ENCODE measurements at regions not wholly inside any gene's neighbourhood (a gene's known extent, or its start where the extent isn't known, plus 50 kb on each side); places are given as distances from the start of the nearest gene placed in this dataset.

- Histone ChIP-seq H3K27me3 (ENCODE audit: control insufficient read depth, insufficient read depth, low read length) (no peaks in the 10 kb centered on the region), H3K4me3 (ENCODE audit: low read depth, low read length) (no peak overlapping the region), H3K36me3 (ENCODE audit: control insufficient read depth, insufficient read depth, low read length) (no peaks in the 10 kb centered on the region)
- no peak for DNase-seq (ENCODE audit: low read depth)
- no peak for TF ChIP-seq CTCF (IDR thresholded peaks at IDR 0.05; ENCODE audit: insufficient read depth, low read length, severe bottlenecking)
- no peak for FAIRE-seq
Measured at GRCh38 chr2:64303250-64303649, 150.7 kb upstream of the LGALSL start.

- DNase-seq (ENCODE audit: low read depth) (no peak), FAIRE-seq (no peak)
Measured at GRCh38 chr2:64307421-64307820, 146.5 kb upstream of the LGALSL start.

GRCh38 chr2:64311191-64311910, 142.6 kb upstream of the LGALSL start:
- FAIRE-seq (no peak), DNase-seq (ENCODE audit: low read depth) (peak; percentile 67)
- Histone ChIP-seq H3K27me3 (ENCODE audit: control insufficient read depth, insufficient read depth, low read length) (no peaks in the 10 kb centered on the region), H3K4me3 (ENCODE audit: low read depth, low read length) (no peak overlapping the region), H3K36me3 (ENCODE audit: control insufficient read depth, insufficient read depth, low read length) (no peaks in the 10 kb centered on the region)
- TF ChIP-seq CTCF (IDR thresholded peaks at IDR 0.05; ENCODE audit: insufficient read depth, low read length, severe bottlenecking), result no peak

More at GRCh38 chr2:64307421-64307820, 146.5 kb upstream of the LGALSL start:
- Histone ChIP-seq H3K4me3 (ENCODE audit: low read depth, low read length) (no peak overlapping the region), H3K27me3 (ENCODE audit: control insufficient read depth, insufficient read depth, low read length) (no peaks in the 10 kb centered on the region), H3K36me3 (ENCODE audit: control insufficient read depth, insufficient read depth, low read length) (no peaks in the 10 kb centered on the region)
- no peak for TF ChIP-seq CTCF (IDR thresholded peaks at IDR 0.05; ENCODE audit: insufficient read depth, low read length, severe bottlenecking)

- H3K27me3 ChIP-seq (ENCODE audit: control insufficient read depth, insufficient read depth, low read length), result no peaks in the 10 kb centered on the region
- FAIRE-seq, result peak; percentile 84
- no peak overlapping the region for H3K4me3 ChIP-seq (ENCODE audit: low read depth, low read length)
- H3K36me3 ChIP-seq (ENCODE audit: control insufficient read depth, insufficient read depth, low read length), result no peaks in the 10 kb centered on the region
- peak; percentile 98 for DNase-seq (ENCODE audit: low read depth)
- TF ChIP-seq CTCF (IDR thresholded peaks at IDR 0.05; ENCODE audit: insufficient read depth, low read length, severe bottlenecking), result peak; percentile 68
Measured at GRCh38 chr2:64311948-64312621, 141.9 kb upstream of the LGALSL start.

- TF ChIP-seq CTCF (IDR thresholded peaks at IDR 0.05; ENCODE audit: insufficient read depth, low read length, severe bottlenecking), result no peak
- H3K27me3 ChIP-seq (ENCODE audit: control insufficient read depth, insufficient read depth, low read length), result no peaks in the 10 kb centered on the region
- FAIRE-seq (no peak), DNase-seq (ENCODE audit: low read depth) (no peak)
- H3K4me3 ChIP-seq (ENCODE audit: low read depth, low read length), result no peak overlapping the region
- no peaks in the 10 kb centered on the region for H3K36me3 ChIP-seq (ENCODE audit: control insufficient read depth, insufficient read depth, low read length)
Measured at GRCh38 chr2:64312622-64313397, 141.2 kb upstream of the LGALSL start.
